HG03521 (cell line): ENCODE measurements at regions not wholly inside any gene's neighbourhood (a gene's known extent, or its start where the extent isn't known, plus 50 kb on each side); places are given as distances from the start of the nearest gene placed in this dataset.

ENCODE experiments used
- ATAC-seq: cut with Tn5 transposase; IDR thresholded peaks from one replicate; pipeline ENCODE4 v1.9.1; 2021; ENCODE audit warnings: mild to moderate bottlenecking, moderate library complexity; ENCODE audit not compliant: unreplicated experiment

DNA sequence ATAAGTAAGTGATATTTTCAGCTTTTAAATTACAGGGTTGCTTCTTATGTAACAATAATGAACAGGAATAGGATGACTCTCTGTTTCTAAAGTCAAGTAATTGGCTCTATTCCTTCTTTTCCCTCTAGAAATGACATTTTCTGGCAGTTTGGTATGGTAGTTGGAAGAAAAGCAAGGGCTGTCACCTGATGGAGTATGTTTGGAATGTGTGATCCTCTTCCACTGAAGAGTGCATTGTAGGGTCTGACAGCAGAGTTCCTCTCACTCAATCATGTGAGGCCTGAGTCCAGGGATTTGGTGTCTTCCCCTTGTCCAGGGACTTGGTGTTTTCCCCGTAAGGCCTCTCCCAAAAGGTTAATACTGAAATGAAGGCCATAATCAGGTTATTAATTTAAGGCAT, 233.8 kb upstream of the FBXL7 start:
- no peak for ATAC-seq

DNA sequence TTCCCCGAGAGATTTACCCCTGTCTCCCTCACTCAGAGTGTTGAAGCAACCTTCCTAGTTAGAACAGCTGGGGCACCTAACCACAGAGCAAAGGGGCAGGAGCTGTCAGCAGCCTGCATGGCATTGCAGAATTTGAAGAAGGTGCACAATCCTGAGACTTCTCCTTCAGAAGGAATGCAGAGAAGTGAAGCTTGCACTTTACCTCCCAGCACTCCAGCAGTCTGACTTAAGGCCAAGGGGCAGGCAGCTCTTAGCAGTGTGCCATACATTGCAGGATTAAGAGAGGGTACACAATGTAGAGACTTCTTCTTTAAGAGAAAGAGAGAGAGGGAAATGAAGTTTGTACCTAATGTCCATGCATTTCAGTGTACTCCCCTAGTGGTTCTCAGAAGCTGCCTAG, 236.0 kb upstream of the FBXL7 start:
- ATAC-seq, result no peak

DNA sequence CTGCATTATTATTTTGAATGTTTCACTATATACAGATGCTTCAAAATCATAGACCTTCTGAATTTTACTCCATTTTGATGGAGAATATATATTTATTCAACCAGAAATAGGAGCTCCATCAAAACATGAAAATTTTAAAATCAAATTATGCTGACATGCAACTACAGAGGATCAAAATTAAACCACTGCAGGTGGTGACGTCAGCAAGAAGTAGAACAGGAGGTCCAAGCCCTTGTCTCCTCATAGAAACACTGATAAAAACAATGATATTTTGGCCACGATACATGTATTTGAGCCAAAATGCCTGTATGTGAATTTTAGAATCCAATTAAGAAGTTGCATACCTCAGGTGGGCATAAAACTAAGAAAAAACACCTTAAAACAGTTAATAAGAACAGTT, 236.6 kb upstream of the FBXL7 start:
- ATAC-seq, result no peak

GRCh38 chr5:15261269-15261995, 238.5 kb upstream of the FBXL7 start:
- no peak for ATAC-seq

- ATAC-seq, result no peak
These were observed 239.4 kb upstream of the FBXL7 start for GRCh38 chr5:15260356-15261268.

DNA sequence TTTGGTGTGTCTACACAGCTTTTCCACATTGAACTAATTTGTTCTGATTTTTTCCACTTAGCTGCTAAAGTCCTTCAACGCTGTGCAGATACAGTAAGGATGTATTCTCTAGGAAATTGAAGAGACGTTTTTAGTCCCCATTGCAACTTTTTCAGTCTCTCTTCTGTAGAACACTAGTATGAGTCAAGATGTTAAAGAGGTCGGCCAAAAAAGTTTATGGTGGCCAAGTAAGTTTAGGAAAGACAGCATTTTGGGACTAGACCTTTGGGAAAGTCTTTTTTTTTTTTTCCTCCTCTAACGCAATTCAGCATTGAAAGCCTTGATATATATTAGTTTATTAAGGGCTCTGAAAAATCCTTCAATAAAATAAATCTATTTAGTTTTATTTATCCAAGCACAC, 243.5 kb upstream of the FBXL7 start:
- ATAC-seq, result no peak

DNA sequence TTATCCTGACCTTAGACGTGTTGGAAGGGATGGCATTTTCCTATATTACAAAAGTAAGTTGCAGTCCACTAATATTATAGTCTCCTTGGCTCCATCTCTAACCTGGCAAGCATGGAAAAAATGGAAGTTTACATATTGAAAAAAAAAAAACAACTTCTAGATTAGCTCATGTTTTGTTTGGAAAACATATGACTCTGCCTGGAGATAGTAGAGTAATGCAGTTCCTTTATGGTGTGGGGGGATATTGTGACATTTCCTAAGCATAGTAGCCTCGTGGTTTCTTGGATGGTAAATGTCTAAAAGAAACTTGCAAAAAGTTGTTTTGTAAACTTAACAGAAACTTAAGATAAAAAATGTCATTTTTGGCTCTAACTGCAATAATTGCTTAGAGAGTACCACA, 244.4 kb upstream of the FBXL7 start:
- ATAC-seq, result no peak

DNA sequence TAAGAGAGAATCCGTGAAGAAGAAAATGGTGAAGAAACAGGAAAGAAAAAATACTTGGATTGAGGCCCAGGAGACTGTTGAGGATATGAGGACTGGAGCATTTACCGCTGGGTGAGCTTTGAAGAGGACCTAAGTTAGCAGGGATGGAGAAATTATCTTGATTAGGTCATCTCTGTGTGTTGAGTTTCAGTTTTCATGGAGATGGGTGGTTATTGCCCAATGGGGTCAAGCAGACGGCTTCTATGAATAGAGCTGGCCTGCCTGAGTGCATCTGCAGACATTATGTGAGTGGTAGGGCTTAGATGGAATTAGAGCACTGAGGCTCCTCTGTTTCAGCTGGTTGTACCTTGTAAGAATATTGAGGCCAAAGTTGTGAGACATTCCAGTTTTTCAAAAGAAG, 245.4 kb upstream of the FBXL7 start:
- ATAC-seq, result no peak

DNA sequence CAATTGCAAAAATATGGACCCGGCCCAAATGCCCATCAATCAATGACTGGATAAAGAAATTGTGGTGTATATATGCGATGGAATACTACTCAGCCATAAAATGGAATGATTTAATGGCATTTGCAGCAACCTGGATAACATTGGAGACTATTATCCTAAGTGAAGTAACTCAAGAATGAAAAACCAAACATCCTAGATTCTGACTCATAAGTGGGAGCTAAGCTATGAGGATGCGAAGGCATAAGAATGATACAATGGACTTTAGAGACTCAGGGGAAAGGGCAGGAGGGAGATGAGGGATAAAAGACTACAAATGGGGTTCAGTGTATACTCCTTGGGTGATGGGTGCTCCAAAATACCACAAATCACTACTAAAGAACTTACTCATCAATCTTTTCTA, 247.6 kb upstream of the FBXL7 start:
- ATAC-seq, result no peak

- no peak for ATAC-seq
These were observed 250.8 kb upstream of the FBXL7 start for GRCh38 chr5:15249152-15249551.

DNA sequence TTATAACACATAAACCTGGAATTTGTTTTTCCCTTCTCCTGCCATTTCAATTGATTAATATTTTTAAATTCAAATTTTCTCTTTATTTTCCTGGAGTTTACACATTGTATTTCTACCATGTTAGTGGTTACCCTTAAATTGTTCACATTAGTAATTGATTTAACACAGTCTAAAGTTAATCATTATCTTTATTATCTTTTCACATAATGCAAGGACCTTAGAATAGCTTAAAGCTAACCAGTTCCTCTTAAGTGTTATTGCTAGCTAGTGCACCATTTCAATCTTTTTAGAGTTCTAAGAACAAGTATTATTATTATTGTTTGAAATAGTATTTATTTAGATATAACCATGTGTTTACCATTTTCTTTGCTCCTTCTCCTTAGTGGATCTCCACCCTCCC, 251.2 kb upstream of the FBXL7 start:
- no peak for ATAC-seq

DNA sequence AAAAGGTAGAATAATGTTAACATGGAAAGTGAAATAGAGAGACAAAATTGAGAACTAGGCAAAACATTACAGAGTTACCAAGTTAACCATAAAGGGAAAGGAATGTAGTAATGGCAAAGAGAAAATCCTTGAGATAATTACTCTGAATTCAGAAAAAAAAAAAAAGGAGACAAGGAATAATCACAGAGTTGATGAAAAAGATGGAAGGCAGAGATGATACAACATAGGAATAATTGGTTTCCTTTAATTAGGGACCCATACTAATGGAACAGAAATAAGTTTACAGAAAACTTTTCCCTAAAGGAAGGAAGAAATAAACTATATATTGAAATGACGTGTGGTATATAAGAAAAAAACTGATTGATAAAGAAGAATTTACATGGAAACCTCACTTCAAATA, 254.1 kb upstream of the FBXL7 start:
- no peak for ATAC-seq

DNA sequence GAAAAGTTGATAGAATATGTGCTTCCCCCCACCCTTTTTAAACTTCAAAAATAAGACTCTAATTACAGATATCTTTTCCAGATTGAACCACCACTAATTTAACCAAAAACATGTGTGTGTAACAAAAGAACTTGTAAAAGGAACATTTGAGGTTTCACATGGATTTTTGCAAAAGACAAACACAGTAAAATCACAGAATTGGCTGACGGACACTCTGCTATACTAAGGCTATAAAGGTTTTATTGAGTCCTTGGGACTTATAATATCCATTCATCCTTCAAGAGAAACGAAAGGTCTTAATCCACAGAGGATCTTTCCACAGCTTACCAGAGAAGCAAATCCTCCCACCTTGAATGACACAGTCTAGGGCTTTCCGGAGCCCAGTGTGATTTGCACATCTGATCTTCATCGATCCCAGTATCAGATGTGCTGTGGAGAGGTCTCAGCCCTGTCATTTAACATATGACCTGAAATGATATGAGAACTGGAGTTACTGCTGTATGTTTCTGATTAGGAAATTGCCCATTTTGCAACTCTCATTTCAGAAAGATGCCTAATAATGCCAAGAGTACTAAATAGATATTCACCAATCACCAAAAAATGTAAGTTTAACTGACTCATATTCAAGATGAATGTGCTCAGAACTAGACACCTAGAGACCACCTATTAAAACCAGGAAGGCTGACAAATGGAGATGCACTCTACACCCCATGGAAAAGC, 256.5 kb upstream of the FBXL7 start:
- no peak for ATAC-seq

DNA sequence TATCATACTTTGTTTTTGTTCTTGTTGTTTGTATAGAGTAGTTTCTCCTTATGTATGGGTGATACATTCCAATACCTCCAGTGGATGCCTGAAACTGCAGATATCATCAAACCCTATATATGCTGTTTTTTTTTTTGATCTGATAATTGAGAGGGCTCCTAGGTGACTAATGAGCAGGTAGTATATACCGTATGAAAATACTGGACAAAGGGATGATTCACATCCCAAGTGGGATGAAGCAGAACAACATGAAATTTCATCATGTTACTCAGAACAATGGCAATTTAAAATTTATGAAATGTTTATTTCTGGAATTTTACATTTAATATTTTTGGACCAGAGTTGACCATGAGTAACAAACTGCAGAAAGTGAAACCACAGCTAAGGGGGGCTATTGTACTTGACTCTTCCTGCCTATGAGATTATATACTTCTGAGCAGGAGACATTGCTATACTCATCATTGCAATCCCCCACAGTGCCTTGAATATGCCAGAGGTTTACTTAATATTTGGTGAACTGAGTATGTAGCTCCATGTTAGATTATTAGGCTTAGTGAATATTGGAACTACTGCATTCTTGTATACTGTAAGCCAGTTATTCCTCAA, 258.7 kb upstream of the FBXL7 start:
- ATAC-seq, result no peak

GRCh38 chr5:15238006-15238405, 262.0 kb upstream of the FBXL7 start:
- ATAC-seq, result no peak

- ATAC-seq, result no peak
These were observed 263.0 kb upstream of the FBXL7 start for GRCh38 chr5:15236911-15237508.

DNA sequence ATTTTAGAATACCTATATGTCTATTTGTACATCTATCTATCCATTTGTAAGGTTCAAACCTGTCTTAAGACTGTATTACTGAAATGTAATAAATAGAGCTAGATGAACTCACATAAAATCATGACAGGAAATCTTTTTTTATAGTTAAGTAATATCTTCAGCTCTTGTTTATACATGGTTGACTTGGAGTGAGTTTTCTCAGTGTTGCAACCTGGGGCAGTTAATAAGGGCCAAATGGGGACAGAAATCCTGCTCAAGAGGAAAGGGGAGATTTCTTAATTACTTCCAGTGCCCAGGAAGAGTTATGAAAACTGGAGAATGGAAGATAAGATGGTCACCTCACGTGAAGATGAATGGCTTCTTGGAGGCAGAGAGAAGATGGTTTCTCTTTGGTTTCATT, 265.1 kb upstream of the FBXL7 start:
- no peak for ATAC-seq

DNA sequence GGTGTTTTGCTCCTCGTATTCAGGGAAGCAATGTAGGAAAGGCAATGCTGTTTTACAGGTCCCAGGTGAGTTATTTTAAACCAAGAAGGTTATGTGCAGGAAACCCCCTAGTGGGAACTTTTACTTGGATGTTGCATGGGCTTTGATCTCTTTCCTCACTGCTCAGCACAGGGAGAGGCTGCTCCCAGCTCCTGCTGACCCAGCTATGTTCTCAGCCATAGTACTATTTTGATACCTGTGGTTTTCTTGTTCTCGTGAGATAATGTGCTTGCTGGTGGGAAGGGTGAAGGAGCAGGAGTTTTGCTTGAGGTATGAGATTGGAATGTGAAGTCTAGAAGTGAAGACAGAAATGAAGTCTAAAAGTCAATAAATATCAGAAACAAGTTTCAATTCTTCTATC, 265.6 kb upstream of the FBXL7 start:
- no peak for ATAC-seq

- ATAC-seq, result no peak
These were observed 266.4 kb upstream of the FBXL7 start for GRCh38 chr5:15233566-15233965.

DNA sequence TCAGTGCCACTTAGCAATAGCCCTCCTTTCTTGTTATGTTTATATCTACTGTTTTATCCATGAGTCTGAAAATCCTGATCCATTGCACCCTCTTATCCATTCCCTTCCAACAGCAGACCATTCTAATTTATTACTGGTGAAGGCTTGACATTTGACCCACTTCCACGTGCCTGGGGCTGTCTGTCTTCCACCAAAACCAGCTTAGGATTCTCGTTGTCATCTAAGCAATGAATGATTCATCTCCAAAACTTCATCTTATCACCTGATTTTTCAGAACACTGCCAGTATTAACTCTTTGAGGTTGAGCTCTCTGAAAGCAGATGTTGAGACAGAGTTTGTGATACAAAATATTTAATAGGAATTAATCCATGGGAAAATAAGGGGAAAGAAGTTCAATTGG, 277.8 kb upstream of the FBXL7 start:
- no peak for ATAC-seq

DNA sequence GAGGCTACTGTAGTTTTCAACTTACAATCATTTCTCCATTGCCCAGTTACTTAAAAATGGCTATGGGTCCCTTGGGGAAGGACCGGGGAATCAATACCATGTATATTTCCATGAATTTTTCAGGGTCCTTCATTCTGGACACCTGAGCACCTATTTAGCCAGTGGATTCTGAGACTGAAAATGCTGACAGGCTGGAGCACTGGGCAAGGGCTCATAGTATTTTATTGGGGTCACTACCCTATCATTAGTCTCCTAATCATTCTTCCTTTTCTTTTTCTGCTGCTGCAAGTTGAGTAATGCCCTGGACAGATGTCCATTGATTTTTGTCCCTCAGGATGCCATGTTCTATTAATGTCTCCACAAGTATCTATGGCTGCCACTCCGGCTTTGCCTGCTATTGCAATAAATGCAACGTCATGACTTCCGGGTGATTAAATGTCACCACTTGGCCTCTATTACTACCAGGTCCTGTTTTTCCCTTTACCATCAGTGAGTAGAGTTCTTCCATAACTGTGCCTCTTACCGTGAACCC, 279.3 kb upstream of the FBXL7 start:
- no peak for ATAC-seq
